ENCODE measurements at regions not wholly inside any gene's neighbourhood (a gene's known extent, or its start where the extent isn't known, plus 50 kb on each side); places are given as distances from the start of the nearest gene placed in this dataset.
A peak's percentile ranks its signal among the peaks of the same experiment; 100 is the strongest.

- DNase-seq (ENCODE audit: low read depth in 2 of 2) = no peak
These were observed 201.6 kb upstream of the C1QTNF7 start for GRCh38 chr4:15226203-15226602.

GRCh38 chr4:15231265-15232091, 196.4 kb upstream of the C1QTNF7 start:
- DNase-seq (ENCODE audit: low read depth in 2 of 2) = peak; percentile 36 to 45

- DNase-seq (ENCODE audit: low read depth in 2 of 2) = no peak
These were observed 195.2 kb upstream of the C1QTNF7 start for GRCh38 chr4:15232366-15233263.

- no peak for DNase-seq (ENCODE audit: low read depth in 2 of 2)
These were observed 194.6 kb upstream of the C1QTNF7 start for GRCh38 chr4:15233264-15233597.

GRCh38 chr4:15233626-15234025, 194.2 kb upstream of the C1QTNF7 start:
- DNase-seq (ENCODE audit: low read depth in 2 of 2) = no peak

- no peak for DNase-seq (ENCODE audit: low read depth in 2 of 2)
These were observed 193.5 kb upstream of the C1QTNF7 start for GRCh38 chr4:15234116-15234855.

GRCh38 chr4:15234856-15235126, 193.0 kb upstream of the C1QTNF7 start:
- DNase-seq (ENCODE audit: low read depth in 2 of 2) = no peak

GRCh38 chr4:15235135-15235534, 192.7 kb upstream of the C1QTNF7 start:
- DNase-seq (ENCODE audit: low read depth in 2 of 2) = no peak

GRCh38 chr4:15237648-15238230, 190.1 kb upstream of the C1QTNF7 start:
- no peak for DNase-seq (ENCODE audit: low read depth in 2 of 2)

- no peak for DNase-seq (ENCODE audit: low read depth in 2 of 2)
These were observed 189.1 kb upstream of the C1QTNF7 start for GRCh38 chr4:15238720-15239119.

GRCh38 chr4:15239866-15240265, 188.0 kb upstream of the C1QTNF7 start:
- DNase-seq (ENCODE audit: low read depth in 2 of 2) = no peak

- DNase-seq (ENCODE audit: low read depth in 2 of 2) = no peak
These were observed 187.1 kb upstream of the C1QTNF7 start for GRCh38 chr4:15240764-15241163.

- DNase-seq (ENCODE audit: low read depth in 2 of 2) = no peak
These were observed 185.8 kb upstream of the C1QTNF7 start for GRCh38 chr4:15242021-15242420.

GRCh38 chr4:15244354-15244753, 183.5 kb upstream of the C1QTNF7 start:
- DNase-seq (ENCODE audit: low read depth in 2 of 2) = no peak

- no peak for DNase-seq (ENCODE audit: low read depth in 2 of 2)
These were observed 182.8 kb upstream of the C1QTNF7 start for GRCh38 chr4:15245006-15245530.

- no peak for DNase-seq (ENCODE audit: low read depth in 2 of 2)
These were observed 177.8 kb upstream of the C1QTNF7 start for GRCh38 chr4:15250021-15250441.

- DNase-seq (ENCODE audit: low read depth in 2 of 2) = no peak
These were observed 174.5 kb upstream of the C1QTNF7 start for GRCh38 chr4:15253349-15253748.

- no peak for DNase-seq (ENCODE audit: low read depth in 2 of 2)
These were observed 173.5 kb upstream of the C1QTNF7 start for GRCh38 chr4:15254236-15254880.

- DNase-seq (ENCODE audit: low read depth in 2 of 2) = no peak
These were observed 172.3 kb upstream of the C1QTNF7 start for GRCh38 chr4:15255537-15255936.

- DNase-seq (ENCODE audit: low read depth in 2 of 2) = no peak
These were observed 167.1 kb upstream of the C1QTNF7 start for GRCh38 chr4:15260758-15261157.

- DNase-seq (ENCODE audit: low read depth in 2 of 2) = no peak
These were observed 165.4 kb upstream of the C1QTNF7 start for GRCh38 chr4:15262396-15262795.
